HCT116 (cell line): ENCODE measurements at regions not wholly inside any gene's neighbourhood (a gene's known extent, or its start where the extent isn't known, plus 50 kb on each side); places are given as distances from the start of the nearest gene placed in this dataset.

Experiments
- ATAC-seq: fragments of 200-7000 bp; cut with Tn5 transposase; 2 replicates; pipeline ENCODE4 v1.9.1; 2020; ENCODE audit warnings: mild to moderate bottlenecking, moderate library complexity
- BruUV-seq: library from RNA; stranded (reverse); fragments of 400-500 nt; replicated peaks from 2 replicates; lab custom pipeline; 2021; lab: Mats Ljungman, UMichigan
- CTCF ChIA-PET: fragments of 300-600 bp; sonication (Branson Sonifier 250); formaldehyde crosslinking; loops from one replicate; lab custom pipeline; 2021; ENCODE audit warnings: antibody characterized with exemption; lab: Charles Lee
- POLR2A ChIA-PET: fragments of 300-600, 350-600 bp; sonication (Branson Sonifier 250); formaldehyde crosslinking; loops from one replicate; lab custom pipeline; 2021; ENCODE audit warnings: antibody characterized with exemption; lab: Charles Lee
- RAD21 ChIA-PET, 2 experiments: fragments of 300-600 bp; sonication (Branson Sonifier 250); formaldehyde crosslinking; loops; one replicate each; lab custom pipeline; 2023; ENCODE audit warnings: low total read pairs in 2 of 2; ENCODE audit not compliant: uncharacterized antibody in 2 of 2, unreplicated experiment in 2 of 2, low non-redundant PET in 1 of 2; lab: Charles Lee
- DNase-seq: peaks from one replicate; pipeline ENCODE4 v3.0.0-alpha.2; 2010; ENCODE audit warnings: low read depth, low spot score
- H2AFZ ChIP-seq: fragments of 200-600 bp; shearing (Covaris generic), sonication (generic); 2 replicates; pipeline ENCODE4 v1.6.1; 2017; ENCODE audit warnings: low read depth, mixed run types, mixed read lengths, antibody characterized with exemption, low read length; ENCODE audit not compliant: poor library complexity, severe bottlenecking
- H3K27ac ChIP-seq: 2 replicates; pipeline ENCODE4 v1.5.1; 2012; ENCODE audit warnings: low read depth, low read length
- H3K27me3 ChIP-seq: fragments of 200-600 bp; sonication (generic); 2 replicates; pipeline ENCODE4 v1.6.1; 2016; ENCODE audit warnings: mixed run types, low read length, mixed read lengths; ENCODE audit not compliant: insufficient read depth
- H3K36me3 ChIP-seq, 2 experiments: fragments of 200-500 bp in 1 of 2; fragments of 200-600 bp in 1 of 2; sonication (Bioruptor generic) in 1 of 2; sonication (generic) in 1 of 2; 2 replicates each; pipeline versions ENCODE4 v1.5.1 to v1.6.1; 2014 to 2016; ENCODE audit warnings: low read length in 2 of 2, inconsistent platforms in 1 of 2, mixed read lengths in 1 of 2, mixed run types in 1 of 2; ENCODE audit not compliant: insufficient read depth in 2 of 2, control insufficient read depth in 1 of 2
- H3K4me1 ChIP-seq, 2 experiments: fragments of 200-600 bp in 1 of 2; sonication (generic) in 1 of 2; 2 replicates each; pipeline versions ENCODE4 v1.5.1 to v1.6.1; 2012 to 2017; ENCODE audit warnings: low read length in 2 of 2, inconsistent platforms in 1 of 2, mild to moderate bottlenecking in 1 of 2, mixed read lengths in 1 of 2, mixed run types in 1 of 2, moderate library complexity in 1 of 2; ENCODE audit not compliant: insufficient read depth in 2 of 2, control insufficient read depth in 1 of 2
- H3K4me2 ChIP-seq: fragments of 200-600 bp; sonication (generic); 2 replicates; pipeline ENCODE4 v1.6.1; 2017; ENCODE audit warnings: mixed run types, low read length, mixed read lengths
- H3K4me3 ChIP-seq, 2 experiments: fragments of 200-600 bp in 1 of 2; sonication (generic) in 1 of 2; replicated peaks in 1 of 2; 2 replicates each; pipeline ENCODE4 v1.5.1; 2011 to 2016; ENCODE audit warnings: low read length in 2 of 2, control low read depth in 1 of 2, low read depth in 1 of 2, mild to moderate bottlenecking in 1 of 2, mixed read lengths in 1 of 2, mixed run types in 1 of 2
- H3K79me2 ChIP-seq: fragments of 200-600 bp; sonication (generic); 2 replicates; pipeline ENCODE4 v1.6.1; 2017; ENCODE audit warnings: mild to moderate bottlenecking, mixed run types, low read length, moderate library complexity, mixed read lengths; ENCODE audit not compliant: insufficient read depth
- H3K9ac ChIP-seq: fragments of 200-600 bp; sonication (generic); 2 replicates; pipeline ENCODE4 v1.6.1; 2016; ENCODE audit warnings: low read length, mixed read lengths
- H3K9me2 ChIP-seq: fragments of 200-600 bp; sonication (generic), shearing (Covaris generic); 2 replicates; pipeline ENCODE4 v1.6.1; 2017; ENCODE audit warnings: mixed run types, mild to moderate bottlenecking, moderate library complexity; ENCODE audit not compliant: insufficient read depth
- H3K9me3 ChIP-seq, 2 experiments: fragments of 200-500 bp in 1 of 2; fragments of 200-600 bp in 1 of 2; sonication (Bioruptor generic) in 1 of 2; sonication (generic) in 1 of 2; 2 replicates each; pipeline ENCODE4 v1.6.1; 2014 to 2017; ENCODE audit warnings: low read length in 2 of 2, mixed read lengths in 2 of 2, inconsistent platforms in 1 of 2, low read depth in 1 of 2, mild to moderate bottlenecking in 1 of 2, mixed run types in 1 of 2, moderate library complexity in 1 of 2; ENCODE audit not compliant: control insufficient read depth in 1 of 2, insufficient read depth in 1 of 2
- H4K20me1 ChIP-seq: fragments of 200-600 bp; sonication (generic), shearing (Covaris generic); 2 replicates; pipeline ENCODE4 v1.6.1; 2017; ENCODE audit warnings: mixed run types, mild to moderate bottlenecking, moderate library complexity; ENCODE audit not compliant: insufficient read depth
- CBX3 ChIP-seq: IDR thresholded peaks from 2 replicates; pipeline ENCODE4 v1.6.1; 2012; ENCODE audit warnings: low read depth
- CEBPB ChIP-seq: IDR thresholded peaks from 2 replicates; pipeline ENCODE4 v1.6.1; 2012; ENCODE audit warnings: low read depth
- EGR1 ChIP-seq: IDR thresholded peaks from 2 replicates; pipeline ENCODE4 v1.6.1; 2012; ENCODE audit warnings: low read depth
- ELF1 ChIP-seq: IDR thresholded peaks from 2 replicates; pipeline ENCODE4 v1.6.1; 2012; ENCODE audit warnings: low read depth, borderline replicate concordance
- EZH2 ChIP-seq: fragments of 200-600 bp; sonication (generic); IDR thresholded peaks from 2 replicates; pipeline ENCODE4 v1.6.1; 2017; ENCODE audit warnings: antibody characterized with exemption, mixed run types
- EZH2phosphoT487 ChIP-seq: fragments of 200-600 bp; IDR thresholded peaks from 2 replicates; pipeline ENCODE4 v1.6.1; 2018; ENCODE audit warnings: antibody characterized with exemption, borderline replicate concordance
- FOSL1 ChIP-seq: IDR thresholded peaks from 2 replicates; pipeline ENCODE4 v1.6.1; 2012; ENCODE audit warnings: low read depth
- JUND ChIP-seq: IDR thresholded peaks from 2 replicates; pipeline ENCODE4 v1.6.1; 2012
- MAX ChIP-seq: IDR thresholded peaks from 2 replicates; pipeline ENCODE4 v1.6.1; 2012
- POLR2A ChIP-seq: IDR thresholded peaks from 2 replicates; pipeline ENCODE4 v1.7.0; 2011; ENCODE audit warnings: borderline replicate concordance; ENCODE audit not compliant: insufficient read depth, insufficient read length; ENCODE audit errors: extremely low read depth
- POLR2AphosphoS5 ChIP-seq: IDR thresholded peaks from 2 replicates; pipeline ENCODE4 v1.6.1; 2011; ENCODE audit warnings: mild to moderate bottlenecking, low read depth, low read length, moderate library complexity
- RAD21 ChIP-seq: IDR thresholded peaks from 2 replicates; pipeline ENCODE4 v1.6.1; 2012; ENCODE audit warnings: low read depth, mild to moderate bottlenecking
- REST ChIP-seq: IDR thresholded peaks from 2 replicates; pipeline ENCODE4 v1.6.1; 2012; ENCODE audit warnings: low read depth
- SRF ChIP-seq: IDR thresholded peaks from 2 replicates; pipeline ENCODE4 v1.6.1; 2012; ENCODE audit warnings: low read depth
- TCF7L2 ChIP-seq: IDR thresholded peaks from 2 replicates; pipeline ENCODE4 v1.7.0; 2011; ENCODE audit warnings: borderline replicate concordance, inconsistent platforms; ENCODE audit not compliant: insufficient read depth, insufficient read length; ENCODE audit errors: extremely low read depth
- ZBTB33 ChIP-seq: IDR thresholded peaks from 2 replicates; pipeline ENCODE4 v1.6.1; 2011; ENCODE audit warnings: mild to moderate bottlenecking, low read length, moderate library complexity; ENCODE audit not compliant: insufficient replicate concordance; ENCODE audit errors: extremely low read depth
- ZFX ChIP-seq: fragments of 450-650 bp; IDR thresholded peaks from 2 replicates; pipeline ENCODE4 v1.6.1; 2017
- intact Hi-C: fragments of 100-400 bp; cut with micrococcal nuclease; formaldehyde crosslinking; loops from 2 replicates; pipeline ENCODE4 v1.10.0; 2022

- POLR2A ChIA-PET, result no interaction called here
- Histone ChIP-seq H4K20me1 (no peaks in the 10 kb centered on the region), H3K9ac (no peak overlapping the region), H3K79me2 (no peaks in the 10 kb centered on the region), H3K4me2 (no peak overlapping the region), H3K9me2 (no peaks in the 10 kb centered on the region), H2AFZ (no peak overlapping the region), H3K4me1 (no peaks in the 10 kb centered on the region), H3K27me3 (peaks cover 49% of the 10 kb centered on the region), H3K4me3 (no peak overlapping the region), H3K27ac (no peak overlapping the region), H3K9me3 (no peaks in the 10 kb centered on the region), H3K36me3 (no peaks in the 10 kb centered on the region)
- BruUV-seq, result no TSS peak
- intact Hi-C loops, result no loop called here
- ATAC-seq (no peak), DNase-seq (no peak)
- CTCF ChIA-PET, result no interaction called here
- TF ChIP-seq ZFX (no peak), ELF1 (no peak), EGR1 (no peak), EZH2phosphoT487 (no peak), POLR2AphosphoS5 (no peak), EZH2 (no peak), RAD21 (no peak), CEBPB (no peak), ZBTB33 (no peak), MAX (no peak), FOSL1 (no peak), REST (no peak), TCF7L2 (no peak), SRF (no peak), JUND (no peak), POLR2A (no peak), CBX3 (no peak)
- RAD21 ChIA-PET, result no interaction called here
Measured at GRCh38 chr11:19409307-19409706, 168.6 kb upstream of the E2F8 start.
